Duodenal mucosa (tissue), 2 donors: ENCODE measurements at regions not wholly inside any gene's neighbourhood (a gene's known extent, or its start where the extent isn't known, plus 50 kb on each side); places are given as distances from the start of the nearest gene placed in this dataset.
"Not testable (repeated sequence)": the region's sequence is repeated elsewhere in the genome, so short reads cannot be mapped to it uniquely, and the experiment has no call there.

Source experiments
- H3K27ac ChIP-seq: one replicate; pipeline ENCODE4 v1.7.0; 2013; ENCODE audit warnings: low read depth, low read length
- H3K27me3 ChIP-seq, 2 donors: one replicate each; pipeline ENCODE4 v1.7.0; 2013; ENCODE audit warnings: low read length in 2 of 2, control low read depth in 1 of 2; ENCODE audit not compliant: insufficient read depth in 2 of 2, control insufficient read depth in 1 of 2
- H3K36me3 ChIP-seq, 2 donors: one replicate each; pipeline ENCODE4 v1.7.0; 2013; ENCODE audit warnings: low read length in 2 of 2, control low read depth in 1 of 2; ENCODE audit not compliant: insufficient read depth in 2 of 2, control insufficient read depth in 1 of 2
- H3K4me1 ChIP-seq, 2 donors: one replicate each; pipeline ENCODE4 v1.7.0; 2013; ENCODE audit warnings: low read length in 2 of 2, control low read depth in 1 of 2; ENCODE audit not compliant: insufficient read depth in 2 of 2, control insufficient read depth in 1 of 2
- H3K4me3 ChIP-seq, 2 donors: one replicate each; pipeline ENCODE4 v1.7.0; 2013; ENCODE audit warnings: low read length in 2 of 2, low read depth in 1 of 2
- H3K9ac ChIP-seq, 2 donors: one replicate each; pipeline ENCODE4 v1.7.0; 2013; ENCODE audit warnings: low read length in 2 of 2, low read depth in 1 of 2
- H3K9me3 ChIP-seq, 2 donors: one replicate each; pipeline ENCODE4 v1.7.0; 2013; ENCODE audit warnings: low read length in 2 of 2, control low read depth in 1 of 2; ENCODE audit not compliant: control insufficient read depth in 1 of 2

- Histone ChIP-seq H3K27ac (no peak overlapping the region), H3K36me3 (no peaks in the 10 kb centered on the region), H3K27me3 (no peaks in the 10 kb centered on the region), H3K4me1 (no peaks in the 10 kb centered on the region), H3K9ac (no peak overlapping the region), H3K4me3 (no peak overlapping the region), H3K9me3 (no peaks in the 10 kb centered on the region)
Measured at GRCh38 chr7:106570948-106571418, 90.0 kb downstream of the CCDC71L start.

GRCh38 chr7:106570146-106570545, 90.8 kb downstream of the CCDC71L start:
- H3K9me3 ChIP-seq, result no peaks in the 10 kb centered on the region
- no peak overlapping the region for H3K9ac ChIP-seq
- no peak overlapping the region for H3K27ac ChIP-seq
- H3K36me3 ChIP-seq, result no peaks in the 10 kb centered on the region
- no peaks in the 10 kb centered on the region for H3K4me1 ChIP-seq
- H3K27me3 ChIP-seq, result no peaks in the 10 kb centered on the region
- H3K4me3 ChIP-seq, result no peak overlapping the region

- H3K27me3 ChIP-seq, result no peaks in the 10 kb centered on the region
- no peak overlapping the region for H3K9ac ChIP-seq
- H3K36me3 ChIP-seq, result no peaks in the 10 kb centered on the region
- H3K9me3 ChIP-seq, result no peaks in the 10 kb centered on the region
- no peak overlapping the region for H3K4me3 ChIP-seq
- H3K4me1 ChIP-seq, result no peaks in the 10 kb centered on the region
- H3K27ac ChIP-seq, result no peak overlapping the region
Measured at GRCh38 chr7:106569500-106569929, 91.4 kb downstream of the CCDC71L start.

- H3K4me3 ChIP-seq, result no peak overlapping the region
- no peaks in the 10 kb centered on the region for H3K36me3 ChIP-seq
- no peaks in the 10 kb centered on the region for H3K4me1 ChIP-seq
- no peaks in the 10 kb centered on the region for H3K9me3 ChIP-seq
- H3K27ac ChIP-seq, result no peak overlapping the region
- no peaks in the 10 kb centered on the region for H3K27me3 ChIP-seq
- no peak overlapping the region for H3K9ac ChIP-seq
Measured at GRCh38 chr7:106568680-106569499, 92.1 kb downstream of the CCDC71L start.

GRCh38 chr7:106568002-106568679, 92.8 kb downstream of the CCDC71L start:
- no peaks in the 10 kb centered on the region for H3K36me3 ChIP-seq
- H3K27ac ChIP-seq, result no peak overlapping the region
- no peaks in the 10 kb centered on the region for H3K27me3 ChIP-seq
- no peak overlapping the region for H3K9ac ChIP-seq
- no peaks in the 10 kb centered on the region for H3K4me1 ChIP-seq
- H3K9me3 ChIP-seq, result no peaks in the 10 kb centered on the region
- no peak overlapping the region for H3K4me3 ChIP-seq

- not testable (repeated sequence) for H3K9me3 ChIP-seq, H3K4me3 ChIP-seq, H3K36me3 ChIP-seq, H3K27ac ChIP-seq, H3K27me3 ChIP-seq, H3K9ac ChIP-seq, H3K4me1 ChIP-seq
Measured at GRCh38 chr7:106567204-106568001, 93.6 kb downstream of the CCDC71L start.

- no peaks in the 10 kb centered on the region for H3K36me3 ChIP-seq
- no peaks in the 10 kb centered on the region for H3K4me1 ChIP-seq
- no peak overlapping the region for H3K9ac ChIP-seq
- no peaks in the 10 kb centered on the region for H3K9me3 ChIP-seq
- no peak overlapping the region for H3K4me3 ChIP-seq
- H3K27me3 ChIP-seq, result no peaks in the 10 kb centered on the region
- H3K27ac ChIP-seq, result no peak overlapping the region
Measured at GRCh38 chr7:106566672-106567071, 94.3 kb downstream of the CCDC71L start.

GRCh38 chr7:106566196-106566595, 94.8 kb downstream of the CCDC71L start:
- no peaks in the 10 kb centered on the region for H3K9me3 ChIP-seq
- H3K4me3 ChIP-seq, result no peak overlapping the region
- H3K9ac ChIP-seq, result no peak overlapping the region
- no peak overlapping the region for H3K27ac ChIP-seq
- H3K4me1 ChIP-seq, result no peaks in the 10 kb centered on the region
- H3K36me3 ChIP-seq, result no peaks in the 10 kb centered on the region
- no peaks in the 10 kb centered on the region for H3K27me3 ChIP-seq

- Histone ChIP-seq H3K4me3 (no peak overlapping the region), H3K27ac (no peak overlapping the region), H3K9ac (no peak overlapping the region), H3K27me3 (no peaks in the 10 kb centered on the region), H3K4me1 (no peaks in the 10 kb centered on the region), H3K36me3 (no peaks in the 10 kb centered on the region), H3K9me3 (no peaks in the 10 kb centered on the region)
Measured at GRCh38 chr7:106565428-106565827, 95.5 kb downstream of the CCDC71L start.
